Skeletal muscle tissue (tissue), 3 donors: ENCODE measurements at regions not wholly inside any gene's neighbourhood (a gene's known extent, or its start where the extent isn't known, plus 50 kb on each side); places are given as distances from the start of the nearest gene placed in this dataset.
"Not testable (repeated sequence)": the region's sequence is repeated elsewhere in the genome, so short reads cannot be mapped to it uniquely, and the experiment has no call there.

ENCODE experiments used
- H3K27ac ChIP-seq: one replicate; pipeline ENCODE4 v1.7.0; 2013; ENCODE audit warnings: mild to moderate bottlenecking, low read depth, low read length, inconsistent platforms
- H3K27me3 ChIP-seq, 3 donors: one replicate each; pipeline ENCODE4 v1.7.0; 2013; ENCODE audit warnings: low read length in 3 of 3; ENCODE audit not compliant: control insufficient read depth in 3 of 3, insufficient read depth in 3 of 3
- H3K36me3 ChIP-seq, 3 donors: one replicate each; pipeline ENCODE4 v1.7.0; 2013; ENCODE audit warnings: low read length in 3 of 3; ENCODE audit not compliant: control insufficient read depth in 3 of 3, insufficient read depth in 3 of 3
- H3K4me1 ChIP-seq, 3 donors: one replicate each; pipeline ENCODE4 v1.7.0; 2013; ENCODE audit warnings: low read length in 3 of 3, mild to moderate bottlenecking in 3 of 3; ENCODE audit not compliant: control insufficient read depth in 3 of 3, insufficient read depth in 3 of 3
- H3K4me3 ChIP-seq, 3 donors: one replicate each; pipeline ENCODE4 v1.7.0; 2013; ENCODE audit warnings: low read length in 3 of 3
- H3K9ac ChIP-seq, 3 donors: one replicate each; pipeline ENCODE4 v1.7.0; 2013; ENCODE audit warnings: low read length in 3 of 3, mild to moderate bottlenecking in 3 of 3, moderate library complexity in 2 of 3, low read depth in 1 of 3
- H3K9me3 ChIP-seq, 3 donors: one replicate each; pipeline ENCODE4 v1.7.0; 2013; ENCODE audit warnings: low read length in 3 of 3; ENCODE audit not compliant: control insufficient read depth in 3 of 3
- donor health status: Osteomylitis.

DNA sequence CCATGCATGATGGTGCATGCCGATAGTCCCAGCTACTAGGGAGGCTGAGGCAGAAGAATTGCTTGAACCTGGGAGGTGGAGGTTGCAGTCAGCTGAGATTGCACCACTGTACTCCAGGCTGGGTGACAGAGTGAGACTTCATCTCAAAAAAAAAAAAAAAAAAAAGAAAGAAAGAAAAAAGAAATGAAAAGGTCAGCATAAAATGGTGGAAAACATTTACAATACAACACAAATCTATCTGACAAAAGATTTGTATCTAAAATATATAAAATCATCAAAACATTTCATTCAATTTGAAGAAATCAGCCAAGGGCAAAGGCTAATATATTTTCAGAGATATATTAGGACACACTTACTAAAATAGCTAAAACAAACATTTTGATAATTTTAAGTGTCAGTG is 683.7 kb downstream of the DACH1 start:
- H3K4me1 ChIP-seq, H3K27ac ChIP-seq, H3K9ac ChIP-seq, H3K27me3 ChIP-seq, H3K4me3 ChIP-seq, H3K36me3 ChIP-seq, H3K9me3 ChIP-seq: not testable (repeated sequence)

DNA sequence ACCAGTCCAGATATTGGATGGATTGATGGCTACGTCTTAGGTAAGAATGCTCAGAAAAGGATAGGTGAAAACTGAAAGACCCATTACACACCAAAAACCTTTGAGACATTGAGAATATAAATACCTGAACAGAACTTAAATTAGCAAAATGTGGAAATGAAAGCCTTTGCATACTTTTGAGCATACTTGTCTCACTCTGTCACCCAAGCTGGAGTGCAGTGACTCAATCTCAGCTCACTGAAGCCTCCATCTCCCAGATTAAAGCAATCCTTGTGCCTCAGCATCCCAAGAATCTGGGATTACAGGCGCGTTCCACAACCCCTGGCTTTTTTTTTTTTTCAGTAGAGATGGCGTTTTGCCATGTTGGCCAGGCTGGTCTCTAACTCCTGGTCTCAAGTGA is 695.3 kb downstream of the DACH1 start:
- Histone ChIP-seq H3K4me1 (no peaks in the 10 kb centered on the region), H3K9ac (no peak overlapping the region), H3K4me3 (no peak overlapping the region), H3K27ac (no peak overlapping the region), H3K36me3 (no peaks in the 10 kb centered on the region), H3K27me3 (no peaks in the 10 kb centered on the region), H3K9me3 (no peaks in the 10 kb centered on the region)

DNA sequence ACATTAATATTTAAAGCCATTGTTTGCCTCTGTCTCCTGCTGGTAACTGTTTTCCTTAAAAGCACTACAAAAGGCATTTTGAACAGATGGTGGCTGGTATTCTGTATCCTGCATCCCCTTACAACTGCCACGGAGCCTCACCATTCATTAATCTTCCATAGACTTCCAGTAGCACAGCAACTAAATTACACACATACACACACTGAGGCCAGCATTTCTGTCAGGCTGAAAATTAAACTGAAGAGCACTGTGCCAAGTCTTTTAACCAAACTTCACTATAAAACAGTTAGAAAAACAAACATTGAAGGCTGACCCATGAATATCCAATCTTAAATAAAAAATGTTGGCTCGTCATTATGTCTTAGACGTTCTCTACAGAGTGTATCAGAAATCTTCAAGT is 697.8 kb downstream of the DACH1 start:
- no peak overlapping the region for H3K27ac ChIP-seq
- no peaks in the 10 kb centered on the region for H3K36me3 ChIP-seq
- no peak overlapping the region for H3K4me3 ChIP-seq
- H3K9ac ChIP-seq, result no peak overlapping the region
- no peaks in the 10 kb centered on the region for H3K9me3 ChIP-seq
- no peaks in the 10 kb centered on the region for H3K4me1 ChIP-seq
- H3K27me3 ChIP-seq, result no peaks in the 10 kb centered on the region

DNA sequence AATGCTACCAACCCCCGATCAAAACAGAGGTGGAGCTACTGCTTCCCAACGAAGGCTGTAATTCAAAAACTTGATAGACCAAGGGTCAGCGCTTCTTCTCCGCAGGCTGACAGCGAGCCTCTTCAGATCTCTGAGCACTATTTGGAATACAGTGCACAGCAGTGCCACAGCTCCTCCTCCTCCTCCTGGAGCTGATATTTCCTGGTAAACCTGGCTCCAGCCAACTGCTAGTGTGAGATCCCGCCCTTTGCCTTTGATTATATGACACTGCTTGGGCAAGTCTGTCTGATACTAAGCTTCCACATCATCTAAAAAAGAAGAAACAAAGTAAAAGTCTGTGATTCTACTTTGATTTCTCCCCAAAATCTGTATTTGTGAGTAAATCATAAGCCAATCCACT is 710.5 kb downstream of the DACH1 start:
- H3K9ac ChIP-seq, result no peak overlapping the region
- no peaks in the 10 kb centered on the region for H3K27me3 ChIP-seq

DNA sequence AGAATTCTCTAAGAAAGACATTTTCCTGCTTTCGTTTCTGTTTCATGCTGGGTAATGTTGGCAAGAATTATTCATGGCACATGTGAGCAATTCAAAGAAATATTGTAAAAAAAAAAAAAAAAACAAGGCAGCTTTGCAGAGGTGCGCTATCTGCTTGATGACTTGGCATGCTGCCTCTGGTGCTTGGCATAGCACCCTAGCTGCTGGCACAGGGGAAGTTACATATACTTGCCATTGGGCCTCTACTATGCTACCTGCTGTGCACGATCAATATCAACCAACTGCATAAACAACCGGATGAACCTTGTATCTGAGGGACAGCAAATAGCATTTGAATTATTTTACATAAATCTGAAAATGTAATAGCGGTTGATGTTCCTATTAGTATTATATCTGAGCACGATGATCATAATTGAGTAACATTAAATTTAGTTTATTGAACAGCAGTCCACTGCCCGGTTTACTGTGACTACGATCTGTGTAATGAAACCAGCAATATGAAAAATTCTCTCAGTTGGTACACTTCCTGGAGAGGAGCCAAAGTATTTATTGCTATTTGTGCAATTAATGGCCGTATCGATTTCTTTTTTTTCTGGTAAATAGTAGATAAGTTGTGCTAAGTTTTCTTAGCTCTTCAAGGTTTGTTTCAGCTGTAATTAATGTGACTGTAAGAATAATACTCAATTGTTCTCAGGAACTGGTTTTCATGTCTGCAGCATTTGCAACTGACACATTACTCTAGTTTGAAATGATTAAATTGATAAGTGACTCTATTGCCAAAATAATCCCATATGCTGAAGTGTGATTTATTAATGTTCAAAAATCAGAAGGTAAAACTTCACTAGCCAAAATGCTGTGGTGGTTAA is 717.3 kb downstream of the DACH1 start:
- H3K9ac ChIP-seq, result no peak overlapping the region
- no peaks in the 10 kb centered on the region for H3K9me3 ChIP-seq
- no peaks in the 10 kb centered on the region for H3K36me3 ChIP-seq
- no peak overlapping the region for H3K27ac ChIP-seq
- no peaks in the 10 kb centered on the region for H3K27me3 ChIP-seq
- no peaks in the 10 kb centered on the region for H3K4me1 ChIP-seq
- H3K4me3 ChIP-seq, result no peak overlapping the region

More for the DNA sequence above, 710.5 kb downstream of the DACH1 start:
- Histone ChIP-seq H3K36me3 (no peaks in the 10 kb centered on the region), H3K4me1 (no peaks in the 10 kb centered on the region), H3K9me3 (no peaks in the 10 kb centered on the region), H3K27ac (no peak overlapping the region), H3K4me3 (no peak overlapping the region)

DNA sequence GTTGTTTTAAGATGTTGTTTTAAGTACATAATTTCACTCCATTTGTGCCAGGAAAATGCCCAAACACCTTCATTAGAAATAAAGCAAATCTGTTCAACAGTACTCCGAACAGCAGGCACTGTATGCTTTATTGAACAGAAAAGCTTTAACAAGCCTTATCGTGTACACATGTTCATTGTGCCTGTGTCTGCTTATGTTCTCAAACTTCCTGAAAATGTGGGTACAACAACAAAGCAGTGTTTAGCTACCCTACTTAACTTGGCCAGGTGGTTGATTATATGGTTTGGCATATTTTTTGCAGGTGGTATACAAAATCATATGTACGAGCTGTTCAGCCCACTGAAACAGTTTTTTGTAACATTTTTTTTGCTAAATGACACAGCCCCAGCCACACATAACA is 718.0 kb downstream of the DACH1 start:
- H3K27me3 ChIP-seq, result no peaks in the 10 kb centered on the region
- no peaks in the 10 kb centered on the region for H3K36me3 ChIP-seq
- no peaks in the 10 kb centered on the region for H3K9me3 ChIP-seq
- H3K9ac ChIP-seq, result no peak overlapping the region
- H3K27ac ChIP-seq, result no peak overlapping the region
- H3K4me1 ChIP-seq, result no peaks in the 10 kb centered on the region
- no peak overlapping the region for H3K4me3 ChIP-seq

DNA sequence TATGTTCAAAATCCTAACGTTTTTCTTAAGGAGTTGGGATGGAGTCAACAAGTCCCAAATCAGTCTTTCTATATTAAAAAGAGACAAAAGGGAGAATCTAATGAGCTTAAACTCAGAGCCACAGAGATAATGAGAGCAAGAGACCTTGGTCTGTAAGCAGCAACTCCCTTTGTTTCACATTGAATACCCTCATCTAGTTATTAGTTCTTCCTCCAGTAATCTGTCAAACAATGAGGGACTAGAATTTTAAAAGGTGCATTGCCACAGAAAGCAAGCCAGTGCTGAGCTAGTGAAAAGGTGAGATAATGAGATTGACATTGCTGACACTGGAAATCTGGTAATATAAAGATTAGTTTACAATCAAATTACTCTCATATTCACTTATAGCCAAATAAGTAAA is 718.6 kb downstream of the DACH1 start:
- no peak overlapping the region for H3K9ac ChIP-seq
- no peaks in the 10 kb centered on the region for H3K9me3 ChIP-seq
- no peaks in the 10 kb centered on the region for H3K27me3 ChIP-seq
- no peak overlapping the region for H3K27ac ChIP-seq
- no peaks in the 10 kb centered on the region for H3K36me3 ChIP-seq
- H3K4me3 ChIP-seq, result no peak overlapping the region
- H3K4me1 ChIP-seq, result no peaks in the 10 kb centered on the region

DNA sequence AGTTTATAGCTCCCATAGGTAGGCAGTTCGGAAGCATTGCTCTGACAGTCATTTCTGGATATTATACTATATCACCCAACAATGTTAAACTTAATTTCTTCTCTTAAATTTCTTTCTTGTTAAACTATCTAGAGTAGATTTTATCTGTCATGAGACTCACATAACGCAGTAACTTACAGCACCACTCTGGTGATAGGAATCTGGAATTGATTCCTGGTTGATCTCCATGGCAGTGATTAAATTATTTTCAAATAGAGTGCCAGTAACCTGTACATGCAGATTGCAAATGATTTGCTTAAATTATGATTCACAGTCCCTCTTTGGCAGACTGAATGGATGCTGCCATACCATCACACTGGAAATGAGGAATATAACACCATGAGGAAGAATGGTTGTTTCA is 722.1 kb downstream of the DACH1 start:
- H3K4me3 ChIP-seq, result no peak overlapping the region
- H3K36me3 ChIP-seq, result no peaks in the 10 kb centered on the region
- no peak overlapping the region for H3K27ac ChIP-seq
- no peaks in the 10 kb centered on the region for H3K9me3 ChIP-seq
- H3K4me1 ChIP-seq, result no peaks in the 10 kb centered on the region
- no peaks in the 10 kb centered on the region for H3K27me3 ChIP-seq
- no peak overlapping the region for H3K9ac ChIP-seq

DNA sequence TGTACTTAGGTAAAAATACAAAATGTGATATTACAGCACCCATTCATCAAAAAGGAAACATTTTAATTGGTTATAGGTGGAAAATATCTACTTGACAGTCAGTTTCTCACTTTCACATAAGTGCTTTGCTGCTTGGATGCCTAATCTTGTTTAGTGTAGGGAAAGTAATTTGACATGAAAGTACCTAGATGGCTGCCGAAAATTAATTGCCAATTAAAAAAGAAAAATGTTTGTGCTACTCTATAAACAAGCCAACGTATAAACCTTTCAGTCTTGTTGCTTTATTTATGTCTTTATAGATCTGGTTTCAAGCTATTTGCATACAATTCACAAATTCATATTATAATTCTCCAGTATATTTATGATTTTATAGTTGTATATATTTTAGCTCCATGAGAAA is 729.9 kb downstream of the DACH1 start:
- no peak overlapping the region for H3K4me3 ChIP-seq
- no peaks in the 10 kb centered on the region for H3K27me3 ChIP-seq
- no peak overlapping the region for H3K27ac ChIP-seq
- H3K4me1 ChIP-seq, result no peaks in the 10 kb centered on the region
- H3K36me3 ChIP-seq, result no peaks in the 10 kb centered on the region
- no peak overlapping the region for H3K9ac ChIP-seq
- H3K9me3 ChIP-seq, result no peaks in the 10 kb centered on the region

DNA sequence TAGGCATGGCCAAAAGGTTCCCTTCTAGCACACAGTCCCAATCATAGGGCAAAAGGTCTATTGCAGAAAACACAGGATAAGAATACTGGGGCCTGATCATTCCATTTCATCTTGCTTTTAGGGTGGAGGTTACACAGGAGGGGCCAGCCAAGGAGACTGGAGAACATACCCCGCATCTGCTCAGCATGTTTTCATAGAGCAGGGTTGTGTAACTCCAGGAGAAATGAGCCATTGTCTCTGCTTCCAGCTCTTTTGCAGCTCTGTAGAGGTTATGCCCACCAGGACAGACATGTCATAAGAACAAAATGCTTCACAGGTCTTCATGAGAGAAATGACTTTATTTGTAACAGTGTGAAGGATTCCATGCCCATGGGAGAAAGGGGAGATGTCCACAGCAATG is 742.8 kb downstream of the DACH1 start:
- no peaks in the 10 kb centered on the region for H3K36me3 ChIP-seq
- no peaks in the 10 kb centered on the region for H3K4me1 ChIP-seq
- no peak overlapping the region for H3K27ac ChIP-seq
- no peak overlapping the region for H3K9ac ChIP-seq
- no peak overlapping the region for H3K4me3 ChIP-seq
- H3K9me3 ChIP-seq, result no peaks in the 10 kb centered on the region
- H3K27me3 ChIP-seq, result no peaks in the 10 kb centered on the region
